ENCODE measurements at regions not wholly inside any gene's neighbourhood (a gene's known extent, or its start where the extent isn't known, plus 50 kb on each side); places are given as distances from the start of the nearest gene placed in this dataset.

- FAIRE-seq (no peak), DNase-seq (ENCODE audit: low spot score in 2 of 2) (no peak)
These were observed 128.5 kb upstream of the SYNDIG1 start for GRCh38 chr20:24340933-24341332.

- FAIRE-seq (no peak), DNase-seq (ENCODE audit: low spot score in 2 of 2) (no peak)
These were observed 130.2 kb upstream of the SYNDIG1 start for GRCh38 chr20:24339210-24339641.

DNA sequence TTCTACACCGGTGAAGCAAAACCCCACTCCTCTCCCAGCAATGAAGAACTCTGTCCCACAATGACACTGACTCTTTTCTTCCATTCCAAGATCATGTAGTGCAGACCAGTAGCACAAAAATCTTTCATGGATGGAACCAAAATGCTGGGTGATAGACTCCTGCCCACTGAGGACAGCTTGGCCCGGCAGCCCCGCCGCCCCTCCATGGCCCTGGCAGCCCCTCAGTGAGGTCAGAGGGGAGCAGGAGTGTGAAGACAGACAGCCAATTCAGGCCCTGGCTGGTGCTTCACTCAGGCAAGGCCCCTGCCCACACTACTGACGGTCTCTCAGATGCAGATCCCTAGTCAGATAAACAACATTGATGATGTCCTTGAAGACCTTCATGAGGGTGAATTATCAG lies 131.9 kb upstream of the SYNDIG1 start:
- no peak for FAIRE-seq
- no peak for DNase-seq (ENCODE audit: low spot score in 2 of 2)

DNA sequence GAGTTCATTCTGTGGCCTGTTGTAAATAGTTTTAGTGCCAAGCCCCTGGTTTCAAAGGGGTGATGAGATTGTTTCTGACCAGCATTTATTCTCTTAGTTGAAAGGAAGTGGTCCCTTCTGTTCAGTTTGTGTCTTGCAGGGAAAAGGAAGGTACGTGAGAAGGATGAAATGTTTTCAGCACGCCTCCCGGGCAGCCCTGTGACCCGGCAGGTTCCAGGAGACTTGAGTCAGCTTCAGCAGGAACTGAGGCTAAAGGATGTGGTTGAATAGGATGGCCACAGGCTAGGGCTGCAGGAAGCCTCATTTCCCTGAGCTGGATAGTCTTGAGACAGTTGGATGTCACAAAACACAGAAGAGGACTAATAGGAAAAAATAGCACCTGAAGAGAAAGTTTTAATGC lies 132.4 kb upstream of the SYNDIG1 start:
- DNase-seq (ENCODE audit: low spot score in 2 of 2), result no peak
- no peak for FAIRE-seq

GRCh38 chr20:24334830-24335229 lies 134.6 kb upstream of the SYNDIG1 start:
- DNase-seq (ENCODE audit: low spot score in 2 of 2) (no peak), FAIRE-seq (no peak)

DNA sequence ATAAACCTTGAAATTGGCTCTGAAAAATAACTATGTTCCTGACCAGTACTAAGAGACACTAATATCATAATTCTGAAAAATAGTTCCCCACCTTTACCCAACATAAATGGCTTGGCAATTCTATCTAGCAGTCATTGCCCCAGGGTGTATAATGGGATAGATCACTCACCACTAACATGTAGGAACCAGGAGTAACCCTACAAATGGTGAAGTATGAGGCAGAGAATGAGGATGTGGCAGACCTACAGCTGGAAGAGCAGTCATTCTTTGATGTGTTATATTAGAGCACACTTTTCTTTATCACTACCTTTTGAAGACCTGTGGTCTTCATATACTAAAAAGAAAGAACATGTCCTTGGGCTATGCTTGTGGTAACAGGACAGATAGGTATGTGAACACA lies 136.5 kb upstream of the SYNDIG1 start:
- FAIRE-seq, result no peak
- DNase-seq (ENCODE audit: low spot score in 2 of 2), result no peak

- FAIRE-seq, result no peak
- DNase-seq (ENCODE audit: low spot score in 2 of 2), result no peak
These were observed 137.5 kb upstream of the SYNDIG1 start for GRCh38 chr20:24331939-24332338.

DNA sequence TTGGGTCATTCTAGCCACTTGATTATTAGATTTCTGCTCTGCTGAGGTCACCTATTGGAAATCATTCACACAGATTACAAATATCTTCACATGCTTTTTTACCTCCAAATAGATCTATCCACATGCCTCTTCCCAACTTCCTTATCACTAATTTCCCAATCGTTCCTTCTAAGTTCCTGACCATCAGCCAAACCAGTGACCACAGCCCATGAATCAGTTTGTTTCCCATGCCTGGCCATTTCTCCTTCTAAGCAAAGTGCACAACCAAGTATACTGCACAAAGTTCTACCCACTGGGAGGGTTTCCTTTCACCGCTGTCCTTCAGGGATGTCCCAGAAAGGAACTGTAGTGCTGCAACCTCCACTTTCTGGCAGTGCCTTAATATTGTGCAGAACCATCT lies 140.5 kb upstream of the SYNDIG1 start:
- no peak for FAIRE-seq
- no peak for DNase-seq (ENCODE audit: low spot score in 2 of 2)

DNA sequence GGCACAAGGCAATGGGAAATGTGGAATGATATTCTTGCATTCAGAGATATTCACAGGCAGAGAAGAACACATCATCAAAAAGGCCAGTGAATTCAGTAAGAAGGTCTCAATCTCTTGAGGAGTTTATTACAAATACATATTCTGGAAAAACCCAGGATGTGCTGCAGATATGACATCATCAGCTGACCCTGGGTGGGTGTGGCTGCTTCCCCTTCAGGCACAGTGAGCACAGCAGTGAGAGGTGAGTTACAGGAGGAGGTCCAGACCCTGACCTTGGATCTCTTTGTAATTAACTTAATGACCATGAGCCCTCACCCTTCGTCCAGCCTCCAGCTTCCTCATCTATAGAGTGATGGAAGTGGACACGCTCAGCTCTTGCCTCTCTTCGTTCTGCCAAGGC lies 147.5 kb upstream of the SYNDIG1 start:
- FAIRE-seq (no peak), DNase-seq (ENCODE audit: low spot score in 2 of 2) (no peak)

- no peak for DNase-seq (ENCODE audit: low spot score in 2 of 2)
- no peak for FAIRE-seq
These were observed 150.7 kb upstream of the SYNDIG1 start for GRCh38 chr20:24318569-24319352.

GRCh38 chr20:24317224-24317623 lies 152.2 kb upstream of the SYNDIG1 start:
- FAIRE-seq (no peak), DNase-seq (ENCODE audit: low spot score in 2 of 2) (no peak)

DNA sequence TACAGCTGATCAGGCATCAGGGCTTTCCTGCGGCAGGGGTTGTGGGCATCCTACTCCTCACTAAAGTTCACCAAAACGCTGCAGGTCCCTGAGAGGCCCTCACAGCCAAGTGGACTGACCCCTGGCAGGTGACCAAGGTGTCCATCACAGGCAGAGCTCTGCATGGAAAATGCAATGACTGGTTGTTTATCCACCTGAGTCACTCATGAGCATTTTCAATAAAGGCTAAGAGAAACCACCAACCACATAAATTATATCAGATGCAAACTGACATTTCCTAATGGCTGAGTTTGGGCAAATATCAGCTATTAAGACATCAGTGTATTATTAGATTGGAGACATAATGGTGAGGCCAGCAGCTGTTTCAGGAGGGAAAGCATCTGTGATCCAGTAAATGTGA lies 152.7 kb upstream of the SYNDIG1 start:
- FAIRE-seq (no peak), DNase-seq (ENCODE audit: low spot score in 2 of 2) (no peak)

DNA sequence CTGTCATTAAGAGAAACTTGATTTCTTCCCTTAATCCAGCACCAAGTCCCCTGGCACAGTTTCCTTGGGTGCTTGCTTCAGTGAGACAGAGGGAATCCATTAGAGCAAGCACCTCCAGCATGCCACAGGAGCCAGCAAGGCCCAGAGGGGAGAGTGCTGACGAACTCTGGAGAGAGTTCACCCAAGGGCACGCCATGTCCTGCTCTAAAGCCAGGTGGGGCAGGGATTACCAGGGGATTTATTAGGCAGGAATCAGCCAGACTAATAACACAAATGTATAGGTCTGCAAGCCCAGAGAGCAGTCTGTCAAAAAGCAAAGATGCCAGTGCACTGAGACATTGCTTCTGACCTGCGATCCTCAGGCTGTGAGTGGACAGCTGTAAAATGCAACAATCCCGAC lies 155.4 kb upstream of the SYNDIG1 start:
- FAIRE-seq (no peak), DNase-seq (ENCODE audit: low spot score in 2 of 2) (no peak)

DNA sequence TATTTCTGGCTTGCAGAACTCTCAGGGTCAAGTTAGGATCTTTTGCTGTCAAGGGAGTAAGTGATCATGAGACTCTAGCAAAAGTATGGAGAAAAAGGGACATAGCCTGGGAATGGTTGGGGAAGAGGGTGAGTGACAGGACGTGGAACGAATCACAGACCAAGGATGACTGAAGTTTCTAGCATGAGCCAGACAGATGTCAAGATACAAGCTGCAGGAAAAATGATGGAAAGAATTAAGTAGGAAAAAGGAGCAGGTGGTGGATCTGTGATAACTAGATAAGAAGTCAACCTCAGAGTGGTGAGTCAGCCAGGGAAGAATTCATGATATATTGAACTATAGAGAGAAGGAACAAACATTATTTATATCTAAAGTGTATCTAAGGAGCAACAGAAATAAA lies 159.8 kb upstream of the SYNDIG1 start:
- FAIRE-seq, result no peak
- no peak for DNase-seq (ENCODE audit: low spot score in 2 of 2)

- no peak for FAIRE-seq
- DNase-seq (ENCODE audit: low spot score in 2 of 2), result no peak
These were observed 164.1 kb upstream of the SYNDIG1 start for GRCh38 chr20:24305371-24305770.

GRCh38 chr20:24304291-24304690 lies 165.1 kb upstream of the SYNDIG1 start:
- FAIRE-seq (no peak), DNase-seq (ENCODE audit: low spot score in 2 of 2) (no peak)

DNA sequence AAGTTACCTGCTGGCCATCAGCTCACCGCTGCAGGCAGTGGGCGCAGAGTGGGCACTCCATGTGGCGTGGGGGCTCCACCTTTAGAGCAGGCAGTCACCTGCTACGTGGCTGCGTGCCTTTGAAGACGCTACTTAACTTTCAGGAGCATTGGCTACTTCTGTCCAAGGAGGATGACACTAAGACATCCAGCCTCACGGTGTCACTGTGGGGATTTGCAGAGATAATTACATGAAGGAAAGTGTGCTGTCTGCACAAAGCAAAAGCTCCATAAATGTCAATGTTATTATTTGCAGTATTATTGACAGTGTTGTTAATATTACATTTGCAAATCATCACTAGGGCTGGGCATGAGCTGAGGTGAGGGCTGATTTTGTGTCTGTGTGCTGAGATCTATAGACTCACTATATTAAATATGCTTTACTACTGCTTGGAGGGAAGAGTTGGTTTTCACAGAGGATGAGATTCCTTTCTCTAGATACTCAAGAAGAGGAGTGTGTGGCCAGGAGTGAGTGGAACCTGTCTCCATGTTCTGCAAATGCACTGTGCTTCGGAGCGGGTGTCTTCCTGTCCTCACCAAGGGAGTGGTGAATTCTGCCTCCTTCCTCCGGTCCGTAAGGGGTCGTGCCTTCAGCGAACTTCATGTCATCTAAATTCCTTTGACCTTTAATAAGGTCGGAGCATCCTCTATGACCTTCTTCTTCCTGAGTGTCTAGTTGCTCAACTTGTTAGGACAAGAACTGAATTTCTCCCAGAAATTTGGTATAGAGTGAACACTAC lies 165.8 kb upstream of the SYNDIG1 start:
- DNase-seq (ENCODE audit: low spot score in 2 of 2) (peak in 1 of 2 donors; percentile 16), FAIRE-seq (no peak)

DNA sequence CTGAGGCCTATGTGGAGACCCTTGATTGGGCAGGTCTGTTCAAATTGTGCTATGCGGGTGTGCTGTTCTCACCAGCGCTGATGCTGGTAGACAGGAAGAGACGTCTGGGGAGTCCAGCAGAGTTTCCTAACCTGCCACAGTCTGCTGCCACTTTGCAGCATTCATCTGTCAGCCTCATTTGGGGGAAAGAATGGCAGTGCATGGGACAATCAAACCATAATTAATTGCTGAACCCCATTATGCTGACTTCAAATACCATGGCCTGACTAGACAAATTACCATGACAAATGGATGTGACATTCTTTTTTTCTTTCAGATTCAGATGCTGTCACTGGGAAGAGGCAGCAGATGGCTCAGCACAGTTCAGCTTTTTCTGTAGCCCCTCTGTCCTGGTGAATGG lies 171.4 kb upstream of the SYNDIG1 start:
- DNase-seq (ENCODE audit: low spot score in 2 of 2), result no peak
- FAIRE-seq, result no peak

DNA sequence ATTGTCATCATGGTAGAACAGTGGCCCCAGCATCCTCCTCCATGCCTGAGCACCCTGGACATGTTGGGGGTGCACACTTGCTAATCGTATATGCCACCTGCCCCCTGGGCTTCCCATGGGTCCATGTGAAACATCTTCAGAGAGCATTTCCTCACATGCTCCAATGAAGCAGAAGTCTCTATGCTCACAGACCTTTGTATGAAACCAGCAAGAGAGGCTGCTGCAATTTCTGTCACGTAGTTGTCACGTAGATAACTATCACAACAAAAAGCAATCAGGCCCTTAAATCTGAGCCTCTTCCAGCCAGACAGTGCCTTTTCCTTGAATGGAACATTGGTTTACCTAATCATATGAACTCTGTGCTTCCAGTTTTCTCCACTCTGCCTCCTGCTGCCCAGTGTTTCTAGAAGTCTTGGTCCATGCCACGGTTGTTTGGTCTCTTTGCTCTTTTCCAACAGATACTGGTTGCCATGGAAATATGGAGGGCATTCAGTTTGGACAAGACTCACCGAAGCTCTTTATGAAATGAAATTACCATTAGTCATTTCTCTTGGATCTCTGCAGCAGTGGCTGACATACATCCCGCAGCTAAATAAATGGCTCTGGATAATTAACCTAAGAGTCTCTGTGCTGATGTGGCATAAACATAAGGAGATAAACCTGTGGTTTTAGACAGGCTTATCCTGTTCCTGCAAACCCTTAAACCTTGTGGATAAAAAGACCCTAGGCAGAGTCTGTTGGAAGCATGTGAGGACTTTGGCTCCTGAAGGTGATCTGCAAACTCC lies 172.8 kb upstream of the SYNDIG1 start:
- FAIRE-seq (no peak), DNase-seq (ENCODE audit: low spot score in 2 of 2) (no peak)

GRCh38 chr20:24291014-24291413 lies 178.4 kb upstream of the SYNDIG1 start:
- DNase-seq (ENCODE audit: low spot score in 2 of 2) (no peak), FAIRE-seq (no peak)
